Liver (tissue), 8 donors: ENCODE measurements at regions not wholly inside any gene's neighbourhood (a gene's known extent, or its start where the extent isn't known, plus 50 kb on each side); places are given as distances from the start of the nearest gene placed in this dataset.

ENCODE experiments used
- DNase-seq: peaks from one replicate; pipeline ENCODE4 v3.0.0-alpha.2; 2017; ENCODE audit warnings: low spot score
- H3K27ac ChIP-seq, 2 donors: one replicate each; pipeline ENCODE4 v1.7.0; 2013; ENCODE audit warnings: inconsistent platforms in 2 of 2, low read length in 2 of 2, control low read depth in 1 of 2, low read depth in 1 of 2, mild to moderate bottlenecking in 1 of 2
- H3K27me3 ChIP-seq, 4 donors: one replicate each; pipeline versions ENCODE4 v1.6.1 to v1.7.0; 2013; ENCODE audit warnings: low read length in 3 of 4, inconsistent platforms in 1 of 4, mild to moderate bottlenecking in 1 of 4, moderate library complexity in 1 of 4; ENCODE audit not compliant: control insufficient read depth in 4 of 4, insufficient read depth in 4 of 4
- H3K36me3 ChIP-seq, 4 donors: one replicate each; pipeline versions ENCODE4 v1.6.1 to v1.7.0; 2013; ENCODE audit warnings: low read length in 3 of 4, mild to moderate bottlenecking in 3 of 4, low read depth in 1 of 4, moderate library complexity in 1 of 4; ENCODE audit not compliant: control insufficient read depth in 4 of 4, insufficient read depth in 3 of 4
- H3K4me1 ChIP-seq, 4 donors: one replicate each; pipeline versions ENCODE4 v1.6.1 to v1.7.0; 2013; ENCODE audit warnings: low read length in 3 of 4, mild to moderate bottlenecking in 3 of 4, moderate library complexity in 1 of 4; ENCODE audit not compliant: control insufficient read depth in 4 of 4, insufficient read depth in 4 of 4
- H3K4me3 ChIP-seq, 3 donors: one replicate each; pipeline versions ENCODE4 v1.6.1 to v1.7.0; 2013; ENCODE audit warnings: low read length in 3 of 3, control low read depth in 1 of 3, low read depth in 1 of 3, mild to moderate bottlenecking in 1 of 3
- H3K9ac ChIP-seq, 2 donors: one replicate each; pipeline ENCODE4 v1.7.0; 2013; ENCODE audit warnings: low read length in 2 of 2, mild to moderate bottlenecking in 2 of 2, moderate library complexity in 2 of 2, control low read depth in 1 of 2, low read depth in 1 of 2
- H3K9me3 ChIP-seq, 4 donors: one replicate each; pipeline versions ENCODE4 v1.6.1 to v1.7.0; 2013; ENCODE audit warnings: low read length in 3 of 4; ENCODE audit not compliant: control insufficient read depth in 4 of 4
- CTCF ChIP-seq: fragments of 150-350 bp; IDR thresholded peaks from 2 replicates; pipeline ENCODE4 v1.5.1; 2017; ENCODE audit warnings: improper control_type of control experiment, low read depth, low read length; ENCODE audit not compliant: missing input control
- EGR1 ChIP-seq, 2 donors: IDR thresholded peaks; 2 replicates each; pipeline ENCODE4 v1.6.1; 2016 to 2018; ENCODE audit warnings: antibody characterized with exemption in 2 of 2, low read depth in 2 of 2
- FOXA2 ChIP-seq: IDR thresholded peaks from 2 replicates; pipeline ENCODE4 v1.6.1; 2016; ENCODE audit warnings: antibody characterized with exemption
- GABPA ChIP-seq, 2 donors: IDR thresholded peaks in 1 of 2; conservative IDR thresholded peaks in 1 of 2; 2 replicates each; pipeline ENCODE4 v1.6.1; 2016; ENCODE audit warnings: antibody characterized with exemption in 2 of 2, mild to moderate bottlenecking in 1 of 2, moderate library complexity in 1 of 2
- HNF4A ChIP-seq, 2 donors: conservative IDR thresholded peaks; 2 replicates each; pipeline ENCODE4 v1.6.1; 2016; ENCODE audit warnings: antibody characterized with exemption in 2 of 2, mild to moderate bottlenecking in 2 of 2
- HNF4G ChIP-seq: IDR thresholded peaks from 2 replicates; pipeline ENCODE4 v1.6.1; 2016; ENCODE audit warnings: antibody characterized with exemption
- JUND ChIP-seq, 2 donors: IDR thresholded peaks; 2 replicates each; pipeline ENCODE4 v1.6.1; 2016; ENCODE audit warnings: antibody characterized with exemption in 2 of 2
- NR2F2 ChIP-seq: IDR thresholded peaks from 2 replicates; pipeline ENCODE4 v1.6.1; 2016; ENCODE audit warnings: antibody characterized with exemption
- RAD21 ChIP-seq, 2 donors: IDR thresholded peaks; 2 replicates each; pipeline ENCODE4 v1.6.1; 2016; ENCODE audit warnings: antibody characterized with exemption in 2 of 2, mild to moderate bottlenecking in 2 of 2
- REST ChIP-seq: IDR thresholded peaks from 2 replicates; pipeline ENCODE4 v1.6.1; 2016; ENCODE audit warnings: antibody characterized with exemption, mild to moderate bottlenecking
- RXRA ChIP-seq, 2 donors: IDR thresholded peaks; 2 replicates each; pipeline ENCODE4 v1.6.1; 2017 to 2018; ENCODE audit warnings: antibody characterized with exemption in 2 of 2, mild to moderate bottlenecking in 1 of 2
- ZBTB33 ChIP-seq: IDR thresholded peaks from 2 replicates; pipeline ENCODE4 v1.6.1; 2016; ENCODE audit warnings: antibody characterized with exemption
- WGBS: extraction: QIAGEN DNeasy Blood & Tissue Kit; methylation state at CpG from one replicate; pipeline ENCODE4 v1.1.7; 2013; 5-methylcytosine and 5-hydroxymethylcytosine counted together
- TF ChIP-seq, protein P1 (sequence below): IDR thresholded peaks from 2 replicates; pipeline ENCODE4 v1.6.1; 2016; ENCODE audit warnings: antibody characterized with exemption
- donor health status: healthy.
- donor health status: healthy.
- donor health status: healthy.
- donor health status: healthy.
- donor health status: healthy.

- TF ChIP-seq FOXA2 (no peak), RAD21 (IDR thresholded peaks at IDR 0.05) (no peak), CTCF (no peak), HNF4A (conservative IDR thresholded peaks at IDR 0.05) (no peak), NR2F2 (no peak), RXRA (IDR thresholded peaks at IDR 0.05) (no peak), HNF4G (no peak), JUND (IDR thresholded peaks at IDR 0.05) (no peak), REST (no peak), ZBTB33 (no peak), EGR1 (IDR thresholded peaks at IDR 0.05; ENCODE audit: low read depth in 2 of 2) (no peak), GABPA (IDR thresholded peaks at IDR 0.05 in 1 of 2, conservative IDR thresholded peaks at IDR 0.05 in 1 of 2) (no peak)
- TF ChIP-seq, protein P1, sequence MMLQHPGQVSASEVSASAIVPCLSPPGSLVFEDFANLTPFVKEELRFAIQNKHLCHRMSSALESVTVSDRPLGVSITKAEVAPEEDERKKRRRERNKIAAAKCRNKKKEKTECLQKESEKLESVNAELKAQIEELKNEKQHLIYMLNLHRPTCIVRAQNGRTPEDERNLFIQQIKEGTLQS = no peak
- Histone ChIP-seq H3K36me3 (no peaks in the 10 kb centered on the region), H3K4me3 (no peak overlapping the region), H3K9ac (no peak overlapping the region), H3K4me1 (no peaks in the 10 kb centered on the region), H3K27me3 (peaks cover 0 to 4% (median 0%) of the 10 kb centered on the region in 4 donors), H3K9me3 (no peaks in the 10 kb centered on the region), H3K27ac (no peak overlapping the region)
- DNase-seq = no peak
- 29% methylated on average over 3 of the region's 3 CpGs for WGBS
Observed at GRCh38 chr16:5228369-5228768, 130.8 kb upstream of the EEF2KMT start.

- H3K27me3 ChIP-seq = peaks cover 0 to 6% (median 0%) of the 10 kb centered on the region in 4 donors
- no peaks in the 10 kb centered on the region for H3K36me3 ChIP-seq
- H3K4me3 ChIP-seq = no peak overlapping the region
- no peaks in the 10 kb centered on the region for H3K9me3 ChIP-seq
- DNase-seq = no peak
- H3K4me1 ChIP-seq = no peaks in the 10 kb centered on the region
- WGBS = 55% methylated on average over 10 of the region's 10 CpGs
- H3K9ac ChIP-seq = no peak overlapping the region
- H3K27ac ChIP-seq = no peak overlapping the region
- TF ChIP-seq REST = no peak
- no peak for TF ChIP-seq ZBTB33
Observed at GRCh38 chr16:5225931-5226655, 128.5 kb upstream of the EEF2KMT start.
